CD4-positive, alpha-beta T cell (primary cell): ENCODE measurements at regions not wholly inside any gene's neighbourhood (a gene's known extent, or its start where the extent isn't known, plus 50 kb on each side); places are given as distances from the start of the nearest gene placed in this dataset.

Experiments
- ATAC-seq: fragments of 200-7000 bp; cut with Tn5 transposase; one replicate; pipeline ENCODE4 v1.10.0; 2022; ENCODE audit warnings: mild to moderate bottlenecking; ENCODE audit not compliant: poor library complexity
- CTCF ChIA-PET: fragments of 350-600 bp; sonication (Branson Sonifier 250); formaldehyde crosslinking; loops from one replicate; lab custom pipeline; 2021; ENCODE audit warnings: antibody characterized with exemption, inconsistent platforms; lab: Charles Lee
- POLR2A ChIA-PET: fragments of 350-600 bp; sonication (Branson Sonifier 250); formaldehyde crosslinking; loops from one replicate; lab custom pipeline; 2021; ENCODE audit warnings: antibody characterized with exemption, inconsistent platforms; lab: Charles Lee
- DNase-seq, 14 experiments: peaks; one replicate each; pipeline ENCODE4 v3.0.0-alpha.2; 2013 to 2020; ENCODE audit warnings: mixed read lengths in 2 of 14
- H3K27ac ChIP-seq, 2 donors: one replicate each; pipeline versions ENCODE4 v1.5.1 to v1.7.0; 2013; ENCODE audit warnings: low read length in 2 of 2, low read depth in 1 of 2, mild to moderate bottlenecking in 1 of 2
- H3K27me3 ChIP-seq, 2 experiments: 1 replicate in 1 of 2; 2 replicates in 1 of 2; pipeline versions ENCODE4 v1.6.1 to v1.7.0; 2013; ENCODE audit warnings: low read length in 2 of 2, control low read depth in 1 of 2, mild to moderate bottlenecking in 1 of 2, moderate library complexity in 1 of 2; ENCODE audit not compliant: insufficient read depth in 2 of 2, control insufficient read depth in 1 of 2
- H3K36me3 ChIP-seq: one replicate; pipeline ENCODE4 v1.6.1; 2013; ENCODE audit warnings: low read length, control low read depth; ENCODE audit not compliant: insufficient read depth
- H3K4me1 ChIP-seq: one replicate; pipeline ENCODE4 v1.6.1; 2013; ENCODE audit warnings: low read length, control low read depth; ENCODE audit not compliant: insufficient read depth
- H3K4me3 ChIP-seq: one replicate; pipeline ENCODE4 v1.5.1; 2013; ENCODE audit warnings: mild to moderate bottlenecking, low read length, moderate library complexity
- H3K9me3 ChIP-seq, 2 experiments: 1 replicate in 1 of 2; 2 replicates in 1 of 2; pipeline versions ENCODE4 v1.6.1 to v1.7.0; 2013; ENCODE audit warnings: low read length in 2 of 2, mild to moderate bottlenecking in 2 of 2, control low read depth in 1 of 2, moderate library complexity in 1 of 2; ENCODE audit not compliant: control insufficient read depth in 1 of 2, insufficient read depth in 1 of 2
- H3K27ac Mint-ChIP-seq: one replicate; pipeline ENCODE4 v1.8.0; 2020; ENCODE audit warnings: mixed read lengths
- H3K27me3 Mint-ChIP-seq: one replicate; pipeline ENCODE4 v1.8.0; 2021; ENCODE audit warnings: mixed read lengths
- H3K36me3 Mint-ChIP-seq: one replicate; pipeline ENCODE4 v1.8.0; 2021; ENCODE audit warnings: low read depth, mixed read lengths
- H3K4me1 Mint-ChIP-seq: one replicate; pipeline ENCODE4 v1.8.0; 2021; ENCODE audit warnings: low read depth, mixed read lengths
- H3K4me3 Mint-ChIP-seq: one replicate; pipeline ENCODE4 v1.8.0; 2020; ENCODE audit warnings: mild to moderate bottlenecking, mixed read lengths
- H3K9me3 Mint-ChIP-seq: one replicate; pipeline ENCODE4 v1.8.0; 2020; ENCODE audit warnings: mixed read lengths
- intact Hi-C, 2 experiments: fragments of 100-400 bp; cut with DNase I in 1 of 2; cut with micrococcal nuclease in 1 of 2; formaldehyde crosslinking; loops; one replicate each; pipeline versions ENCODE4 v1.15.1 to v1.9.0; 2023 to 2025; cut with DNase I, micrococcal nuclease
- TF ChIP-seq, protein P1 (sequence below): fragments of 200-600 bp; IDR thresholded peaks from one replicate; pipeline ENCODE4 v1.8.0; 2022; ENCODE audit warnings: antibody characterized with exemption, mild to moderate bottlenecking

GRCh38 chr2:172211512-172211911 lies 108.8 kb upstream of the DLX2 start:
- TF ChIP-seq, protein P1, sequence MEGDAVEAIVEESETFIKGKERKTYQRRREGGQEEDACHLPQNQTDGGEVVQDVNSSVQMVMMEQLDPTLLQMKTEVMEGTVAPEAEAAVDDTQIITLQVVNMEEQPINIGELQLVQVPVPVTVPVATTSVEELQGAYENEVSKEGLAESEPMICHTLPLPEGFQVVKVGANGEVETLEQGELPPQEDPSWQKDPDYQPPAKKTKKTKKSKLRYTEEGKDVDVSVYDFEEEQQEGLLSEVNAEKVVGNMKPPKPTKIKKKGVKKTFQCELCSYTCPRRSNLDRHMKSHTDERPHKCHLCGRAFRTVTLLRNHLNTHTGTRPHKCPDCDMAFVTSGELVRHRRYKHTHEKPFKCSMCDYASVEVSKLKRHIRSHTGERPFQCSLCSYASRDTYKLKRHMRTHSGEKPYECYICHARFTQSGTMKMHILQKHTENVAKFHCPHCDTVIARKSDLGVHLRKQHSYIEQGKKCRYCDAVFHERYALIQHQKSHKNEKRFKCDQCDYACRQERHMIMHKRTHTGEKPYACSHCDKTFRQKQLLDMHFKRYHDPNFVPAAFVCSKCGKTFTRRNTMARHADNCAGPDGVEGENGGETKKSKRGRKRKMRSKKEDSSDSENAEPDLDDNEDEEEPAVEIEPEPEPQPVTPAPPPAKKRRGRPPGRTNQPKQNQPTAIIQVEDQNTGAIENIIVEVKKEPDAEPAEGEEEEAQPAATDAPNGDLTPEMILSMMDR = no peak
- ChIA-PET CTCF (no interaction called here), POLR2A (no interaction called here)
- Histone ChIP-seq H3K27ac (no peak overlapping the region), H3K4me3 (no peak overlapping the region), H3K36me3 (no peaks in the 10 kb centered on the region), H3K27me3 (no peaks in the 10 kb centered on the region), H3K9me3 (no peaks in the 10 kb centered on the region), H3K4me1 (peaks cover 3% of the 10 kb centered on the region)
- peaks cover 21% of the 10 kb centered on the region for H3K4me1 Mint-ChIP-seq
- no peaks in the 10 kb centered on the region for H3K27me3 Mint-ChIP-seq
- ATAC-seq (no peak), DNase-seq (no peak)
- H3K27ac Mint-ChIP-seq = no peak overlapping the region
- intact Hi-C loops = no loop called here
- no peaks in the 10 kb centered on the region for H3K9me3 Mint-ChIP-seq
- H3K36me3 Mint-ChIP-seq = no peaks in the 10 kb centered on the region
- no peak overlapping the region for H3K4me3 Mint-ChIP-seq

GRCh38 chr2:172213116-172213860 lies 110.6 kb upstream of the DLX2 start:
- Histone ChIP-seq H3K4me3 (no peak overlapping the region), H3K36me3 (no peaks in the 10 kb centered on the region), H3K4me1 (peaks cover 3% of the 10 kb centered on the region), H3K9me3 (no peaks in the 10 kb centered on the region), H3K27me3 (no peaks in the 10 kb centered on the region), H3K27ac (no peak overlapping the region)
- ATAC-seq = no peak
- peaks cover 21% of the 10 kb centered on the region for H3K4me1 Mint-ChIP-seq
- no peak for DNase-seq
- H3K36me3 Mint-ChIP-seq = no peaks in the 10 kb centered on the region
- ChIA-PET POLR2A (interaction anchor here (0.6 kb wide), 1 partner anchor 211 kb away, joined by 3 read pairs; no protein-coding TSS in a partner anchor), CTCF (no interaction called here)
- no peak overlapping the region for H3K4me3 Mint-ChIP-seq
- intact Hi-C loops = no loop called here
- H3K9me3 Mint-ChIP-seq = no peaks in the 10 kb centered on the region
- H3K27ac Mint-ChIP-seq = no peak overlapping the region
- H3K27me3 Mint-ChIP-seq = no peaks in the 10 kb centered on the region
- TF ChIP-seq, protein P1 = no peak

DNA sequence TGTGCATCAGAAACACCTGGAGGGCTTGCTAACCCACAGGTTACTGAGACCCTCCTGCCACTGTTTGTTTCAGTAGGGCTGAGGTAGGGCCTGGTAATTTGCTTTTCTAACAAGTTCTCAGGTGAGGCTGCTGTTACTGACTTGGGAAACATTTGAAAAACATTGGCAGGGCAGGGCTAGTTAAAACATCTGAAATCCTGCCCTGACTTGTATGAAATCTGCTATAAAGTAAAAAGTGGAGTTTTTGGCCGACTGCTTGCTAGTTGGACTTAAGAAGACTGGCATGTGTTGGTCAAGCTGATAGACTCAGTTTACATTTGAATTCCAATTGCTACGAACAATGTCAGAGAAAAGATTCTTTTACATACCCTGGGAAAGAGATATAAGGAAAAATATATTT lies 111.6 kb upstream of the DLX2 start:
- peaks cover 3% of the 10 kb centered on the region for H3K4me1 ChIP-seq
- Mint-ChIP-seq H3K4me1 (peaks cover 21% of the 10 kb centered on the region), H3K4me3 (no peak overlapping the region), H3K27ac (no peak overlapping the region), H3K36me3 (no peaks in the 10 kb centered on the region), H3K9me3 (no peaks in the 10 kb centered on the region), H3K27me3 (no peaks in the 10 kb centered on the region)
- ChIA-PET CTCF (no interaction called here), POLR2A (no interaction called here)
- intact Hi-C loops = no loop called here
- H3K4me3 ChIP-seq = no peak overlapping the region
- ATAC-seq (no peak), DNase-seq (no peak)
- no peaks in the 10 kb centered on the region for H3K9me3 ChIP-seq
- no peaks in the 10 kb centered on the region for H3K27me3 ChIP-seq
- TF ChIP-seq, protein P1 = no peak
- H3K36me3 ChIP-seq = no peaks in the 10 kb centered on the region
- no peak overlapping the region for H3K27ac ChIP-seq
